ENCODE measurements at regions not wholly inside any gene's neighbourhood (a gene's known extent, or its start where the extent isn't known, plus 50 kb on each side); places are given as distances from the start of the nearest gene placed in this dataset.

DNA sequence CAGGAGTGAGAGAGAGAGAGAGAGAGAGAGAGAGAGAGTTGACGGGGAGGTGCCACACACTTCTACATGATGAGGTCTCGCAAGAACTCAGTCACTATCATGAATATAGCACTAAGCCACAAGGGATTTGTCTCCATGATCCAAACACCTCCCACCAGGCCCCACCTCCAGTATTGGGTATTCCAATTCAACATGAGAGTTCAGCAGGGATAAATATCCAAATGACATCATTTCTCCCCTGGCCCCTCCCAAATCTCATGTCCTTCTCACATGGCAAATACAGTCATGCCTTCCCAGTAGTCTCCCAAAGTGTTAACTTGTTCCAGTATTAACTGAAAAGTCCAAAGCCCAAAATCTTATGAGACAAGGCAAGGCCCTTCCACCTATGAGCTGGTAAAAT lies 330.7 kb downstream of the CDH26 start:
- no peak for FAIRE-seq
- no peak for DNase-seq (ENCODE audit: insufficient read length, low spot score)
- TF ChIP-seq POLR2AphosphoS5 (IDR thresholded peaks at IDR 0.05; ENCODE audit: low read depth, low read length): no peak
- TF ChIP-seq POLR2A (IDR thresholded peaks at IDR 0.05; ENCODE audit: low read depth, low read length): no peak
- TF ChIP-seq POU2F2 (IDR thresholded peaks at IDR 0.05; ENCODE audit: low read depth, low read length): no peak
- no peak for TF ChIP-seq PAX5 (IDR thresholded peaks at IDR 0.05; ENCODE audit: insufficient read depth, low read length, severe bottlenecking)
- TF ChIP-seq SPI1 (IDR thresholded peaks at IDR 0.05; ENCODE audit: low read depth, low read length): no peak
- TF ChIP-seq TAF1 (IDR thresholded peaks at IDR 0.05; ENCODE audit: low read depth, low read length): no peak

- FAIRE-seq (no peak), DNase-seq (ENCODE audit: insufficient read length, low spot score) (no peak)
- no peak for TF ChIP-seq POLR2AphosphoS5 (IDR thresholded peaks at IDR 0.05; ENCODE audit: low read depth, low read length)
- no peak for TF ChIP-seq POU2F2 (IDR thresholded peaks at IDR 0.05; ENCODE audit: low read depth, low read length)
- TF ChIP-seq SPI1 (IDR thresholded peaks at IDR 0.05; ENCODE audit: low read depth, low read length): no peak
- TF ChIP-seq TAF1 (IDR thresholded peaks at IDR 0.05; ENCODE audit: low read depth, low read length): no peak
- no peak for TF ChIP-seq POLR2A (IDR thresholded peaks at IDR 0.05; ENCODE audit: low read depth, low read length)
- TF ChIP-seq PAX5 (IDR thresholded peaks at IDR 0.05; ENCODE audit: insufficient read depth, low read length, severe bottlenecking): no peak
These were observed 333.8 kb downstream of the CDH26 start for GRCh38 chr20:60292001-60292520.

DNA sequence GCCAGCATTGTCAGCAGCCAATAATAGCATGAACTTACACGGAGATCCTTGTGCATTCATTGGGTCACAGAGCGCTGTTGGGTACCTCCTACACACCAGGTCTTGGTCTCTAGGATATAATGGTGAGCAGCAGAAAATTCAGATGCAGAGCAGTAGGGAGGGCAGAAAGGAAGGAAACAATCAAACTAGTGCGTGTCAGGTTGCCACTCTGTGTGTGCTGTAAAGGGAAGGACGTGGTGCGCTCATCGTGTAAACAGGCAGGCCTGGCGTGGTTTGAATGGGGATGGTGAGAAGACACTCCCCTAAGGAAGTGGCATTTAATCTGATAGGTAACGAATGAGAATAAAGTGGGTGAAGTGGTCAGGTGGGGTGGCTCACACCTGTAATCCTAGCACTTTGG lies 336.4 kb downstream of the CDH26 start:
- TF ChIP-seq POU2F2 (IDR thresholded peaks at IDR 0.05; ENCODE audit: low read depth, low read length) (no peak), SPI1 (IDR thresholded peaks at IDR 0.05; ENCODE audit: low read depth, low read length) (no peak), POLR2AphosphoS5 (IDR thresholded peaks at IDR 0.05; ENCODE audit: low read depth, low read length) (no peak), TAF1 (IDR thresholded peaks at IDR 0.05; ENCODE audit: low read depth, low read length) (no peak), PAX5 (IDR thresholded peaks at IDR 0.05; ENCODE audit: insufficient read depth, low read length, severe bottlenecking) (no peak), POLR2A (IDR thresholded peaks at IDR 0.05; ENCODE audit: low read depth, low read length) (no peak)
- DNase-seq (ENCODE audit: insufficient read length, low spot score): no peak
- FAIRE-seq: no peak

DNA sequence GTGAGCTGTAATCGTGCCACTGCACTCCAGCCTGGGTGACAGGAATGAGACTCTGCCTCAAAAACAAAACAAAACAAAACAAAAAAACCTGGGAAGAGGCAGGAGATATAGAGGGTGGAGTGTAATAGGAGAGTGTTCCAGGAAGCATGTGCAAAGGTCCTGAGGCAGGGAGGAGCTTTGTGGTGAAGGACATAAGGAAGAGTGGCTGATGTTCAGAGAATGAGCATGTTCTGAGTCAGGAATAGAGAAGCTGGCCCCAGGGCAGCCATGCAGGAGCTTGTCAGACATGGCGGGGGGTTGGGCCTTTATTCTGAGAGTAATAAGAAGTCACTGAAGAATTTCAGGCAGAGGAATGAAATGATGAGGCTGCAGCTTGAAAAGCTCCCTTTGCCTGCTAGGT lies 337.0 kb downstream of the CDH26 start:
- DNase-seq (ENCODE audit: insufficient read length, low spot score) (no peak), FAIRE-seq (no peak)

DNA sequence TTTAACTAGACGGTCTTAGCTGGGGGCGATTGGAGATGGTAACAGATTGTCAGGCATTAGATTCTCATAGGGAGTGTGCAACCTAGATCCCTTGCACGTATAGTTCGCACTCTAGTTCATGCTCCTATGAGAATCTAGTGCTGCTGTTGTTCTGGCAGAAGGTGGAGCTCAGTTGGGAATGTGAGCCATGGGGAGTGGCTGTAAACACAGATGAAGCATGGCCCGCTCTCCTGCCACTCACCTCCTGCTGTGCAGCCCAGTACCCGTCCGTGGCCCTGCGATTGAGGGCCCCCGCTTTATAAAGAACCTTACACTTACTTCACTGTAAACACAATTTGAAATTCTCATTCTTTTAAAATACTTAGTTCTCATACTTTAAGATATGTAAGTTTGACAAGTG lies 339.4 kb downstream of the CDH26 start:
- no peak for FAIRE-seq
- DNase-seq (ENCODE audit: insufficient read length, low spot score): no peak
- no peak for TF ChIP-seq PAX5 (IDR thresholded peaks at IDR 0.05; ENCODE audit: insufficient read depth, low read length, severe bottlenecking)
- no peak for TF ChIP-seq POLR2AphosphoS5 (IDR thresholded peaks at IDR 0.05; ENCODE audit: low read depth, low read length)
- TF ChIP-seq POLR2A (IDR thresholded peaks at IDR 0.05; ENCODE audit: low read depth, low read length): no peak

More for the DNA sequence above, 337.0 kb downstream of the CDH26 start:
- TF ChIP-seq POLR2AphosphoS5 (IDR thresholded peaks at IDR 0.05; ENCODE audit: low read depth, low read length): no peak

GRCh38 chr20:60298647-60299046 lies 340.4 kb downstream of the CDH26 start:
- DNase-seq (ENCODE audit: insufficient read length, low spot score) (no peak), FAIRE-seq (no peak)
- TF ChIP-seq POLR2AphosphoS5 (IDR thresholded peaks at IDR 0.05; ENCODE audit: low read depth, low read length): no peak
- TF ChIP-seq POU2F2 (IDR thresholded peaks at IDR 0.05; ENCODE audit: low read depth, low read length): no peak
- TF ChIP-seq TAF1 (IDR thresholded peaks at IDR 0.05; ENCODE audit: low read depth, low read length): no peak
- TF ChIP-seq PAX5 (IDR thresholded peaks at IDR 0.05; ENCODE audit: insufficient read depth, low read length, severe bottlenecking): no peak
- TF ChIP-seq SPI1 (IDR thresholded peaks at IDR 0.05; ENCODE audit: low read depth, low read length): no peak
- no peak for TF ChIP-seq POLR2A (IDR thresholded peaks at IDR 0.05; ENCODE audit: low read depth, low read length)

GRCh38 chr20:60299951-60300350 lies 341.7 kb downstream of the CDH26 start:
- FAIRE-seq (no peak), DNase-seq (ENCODE audit: insufficient read length, low spot score) (no peak)

DNA sequence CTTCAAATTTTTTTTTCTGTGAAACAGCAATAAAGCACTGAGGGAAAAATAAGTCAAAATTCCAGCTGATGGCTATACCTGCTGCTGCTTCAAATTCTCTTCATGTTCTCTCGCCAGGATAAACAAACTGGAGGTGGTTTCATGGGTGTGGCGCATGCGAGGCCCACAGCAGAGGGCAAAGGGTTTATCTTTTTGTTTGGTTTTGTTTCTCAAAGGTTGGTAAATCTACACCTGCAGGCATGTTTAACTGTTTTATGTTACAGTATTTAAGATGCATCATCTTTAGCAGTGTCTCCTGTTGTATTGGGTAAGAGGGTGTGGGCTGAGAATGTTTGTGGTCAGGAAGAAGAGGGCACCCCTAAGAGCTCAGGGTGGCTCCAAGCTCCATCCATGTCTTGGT lies 342.2 kb downstream of the CDH26 start:
- no peak for FAIRE-seq
- no peak for TF ChIP-seq POLR2A (IDR thresholded peaks at IDR 0.05; ENCODE audit: low read depth, low read length)
- TF ChIP-seq POLR2AphosphoS5 (IDR thresholded peaks at IDR 0.05; ENCODE audit: low read depth, low read length): no peak
- no peak for TF ChIP-seq POU2F2 (IDR thresholded peaks at IDR 0.05; ENCODE audit: low read depth, low read length)
- TF ChIP-seq PAX5 (IDR thresholded peaks at IDR 0.05; ENCODE audit: insufficient read depth, low read length, severe bottlenecking): no peak
- no peak for TF ChIP-seq TAF1 (IDR thresholded peaks at IDR 0.05; ENCODE audit: low read depth, low read length)
- no peak for TF ChIP-seq SPI1 (IDR thresholded peaks at IDR 0.05; ENCODE audit: low read depth, low read length)
- no peak for DNase-seq (ENCODE audit: insufficient read length, low spot score)

More at GRCh38 chr20:60299951-60300350, 341.7 kb downstream of the CDH26 start:
- TF ChIP-seq SPI1 (IDR thresholded peaks at IDR 0.05; ENCODE audit: low read depth, low read length) (no peak), POLR2AphosphoS5 (IDR thresholded peaks at IDR 0.05; ENCODE audit: low read depth, low read length) (no peak), PAX5 (IDR thresholded peaks at IDR 0.05; ENCODE audit: insufficient read depth, low read length, severe bottlenecking) (no peak), TAF1 (IDR thresholded peaks at IDR 0.05; ENCODE audit: low read depth, low read length) (no peak)

- FAIRE-seq (no peak), DNase-seq (ENCODE audit: insufficient read length, low spot score) (no peak)
- TF ChIP-seq POLR2AphosphoS5 (IDR thresholded peaks at IDR 0.05; ENCODE audit: low read depth, low read length) (no peak), TAF1 (IDR thresholded peaks at IDR 0.05; ENCODE audit: low read depth, low read length) (no peak), POU2F2 (IDR thresholded peaks at IDR 0.05; ENCODE audit: low read depth, low read length) (no peak), POLR2A (IDR thresholded peaks at IDR 0.05; ENCODE audit: low read depth, low read length) (no peak), PAX5 (IDR thresholded peaks at IDR 0.05; ENCODE audit: insufficient read depth, low read length, severe bottlenecking) (no peak), SPI1 (IDR thresholded peaks at IDR 0.05; ENCODE audit: low read depth, low read length) (no peak)
These were observed 344.7 kb downstream of the CDH26 start for GRCh38 chr20:60302875-60303274.

- no peak for FAIRE-seq
- no peak for TF ChIP-seq POLR2A (IDR thresholded peaks at IDR 0.05; ENCODE audit: low read depth, low read length)
- no peak for TF ChIP-seq TAF1 (IDR thresholded peaks at IDR 0.05; ENCODE audit: low read depth, low read length)
- TF ChIP-seq SPI1 (IDR thresholded peaks at IDR 0.05; ENCODE audit: low read depth, low read length): no peak
- TF ChIP-seq PAX5 (IDR thresholded peaks at IDR 0.05; ENCODE audit: insufficient read depth, low read length, severe bottlenecking): no peak
- no peak for TF ChIP-seq POLR2AphosphoS5 (IDR thresholded peaks at IDR 0.05; ENCODE audit: low read depth, low read length)
- TF ChIP-seq POU2F2 (IDR thresholded peaks at IDR 0.05; ENCODE audit: low read depth, low read length): no peak
- no peak for DNase-seq (ENCODE audit: insufficient read length, low spot score)
These were observed 345.9 kb downstream of the CDH26 start for GRCh38 chr20:60304026-60304590.

Data from GM12891 (cell line).